ENCODE measurements at regions not wholly inside any gene's neighbourhood (a gene's known extent, or its start where the extent isn't known, plus 50 kb on each side); places are given as distances from the start of the nearest gene placed in this dataset.
"Not testable (repeated sequence)": the region's sequence is repeated elsewhere in the genome, so short reads cannot be mapped to it uniquely, and the experiment has no call there.

- no peak for DNase-seq (ENCODE audit: low read depth)
These were observed 147.6 kb upstream of the TMEM168 start for GRCh38 chr7:112937651-112938415.

DNA sequence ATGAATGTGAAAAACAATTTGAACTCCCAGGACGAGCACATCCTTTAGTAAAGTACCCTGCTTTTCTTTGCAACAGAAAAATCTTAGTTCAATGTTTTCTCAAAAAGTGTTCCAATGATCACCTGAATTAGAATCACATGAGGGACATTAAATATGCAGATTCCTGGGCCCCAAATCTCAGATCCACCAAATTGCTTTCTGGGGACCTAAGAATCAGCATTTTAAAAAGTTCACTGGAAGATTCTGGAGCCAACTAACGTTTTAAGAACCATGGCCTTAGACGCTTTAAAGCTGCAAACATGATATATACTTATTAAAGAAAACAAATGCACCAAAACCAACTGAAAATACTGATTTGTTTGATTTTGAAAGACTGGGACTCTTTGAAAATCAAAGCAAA lies 143.4 kb upstream of the TMEM168 start:
- DNase-seq (ENCODE audit: low read depth) = no peak

GRCh38 chr7:112930787-112931186 lies 140.6 kb upstream of the TMEM168 start:
- no peak for DNase-seq (ENCODE audit: low read depth)

GRCh38 chr7:112929421-112929820 lies 139.2 kb upstream of the TMEM168 start:
- no peak for DNase-seq (ENCODE audit: low read depth)

DNA sequence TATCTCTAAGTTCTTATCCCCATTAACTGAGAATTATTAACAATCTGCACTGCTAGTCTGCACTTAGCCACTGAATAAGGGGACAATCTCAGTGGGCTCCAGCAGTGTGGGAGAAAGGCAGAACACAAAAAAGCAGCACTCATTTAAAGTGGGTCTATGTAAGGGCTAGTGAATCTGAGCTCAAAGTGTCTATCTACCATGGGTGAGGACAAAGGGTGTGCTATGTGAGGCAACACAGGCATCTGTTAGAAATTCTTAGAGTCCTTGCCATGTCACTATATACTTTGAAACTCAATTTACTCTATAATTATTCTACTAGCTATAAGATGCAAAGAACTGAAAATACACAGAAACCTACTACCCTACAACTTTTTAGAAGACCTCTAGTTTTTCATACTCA lies 135.8 kb upstream of the TMEM168 start:
- DNase-seq (ENCODE audit: low read depth) = no peak

GRCh38 chr7:112922546-112922945 lies 132.4 kb upstream of the TMEM168 start:
- DNase-seq (ENCODE audit: low read depth) = not testable (repeated sequence)

GRCh38 chr7:112916431-112916830 lies 126.2 kb upstream of the TMEM168 start:
- not testable (repeated sequence) for DNase-seq (ENCODE audit: low read depth)

DNA sequence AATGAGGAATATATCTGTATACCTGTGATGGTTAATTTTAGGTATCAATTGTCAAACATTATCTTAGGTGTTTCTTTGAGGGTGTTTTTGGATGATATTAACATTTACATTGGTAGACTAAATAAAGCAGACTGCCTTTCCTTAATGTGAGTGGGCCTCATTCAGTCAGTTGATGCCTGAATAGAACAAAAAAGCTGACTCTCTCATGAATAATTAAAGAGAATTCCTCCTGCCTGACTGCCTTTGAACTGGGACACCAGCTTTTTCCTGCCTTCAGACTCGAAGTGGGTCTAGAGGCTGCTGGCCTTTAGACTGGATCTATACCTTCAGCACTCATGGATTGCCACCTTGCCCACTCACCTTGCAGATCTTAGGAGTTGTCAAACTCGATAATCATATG lies 117.9 kb upstream of the TMEM168 start:
- no peak for DNase-seq (ENCODE audit: low read depth)

- no peak for DNase-seq (ENCODE audit: low read depth)
These were observed 117.5 kb upstream of the TMEM168 start for GRCh38 chr7:112907658-112908057.

DNA sequence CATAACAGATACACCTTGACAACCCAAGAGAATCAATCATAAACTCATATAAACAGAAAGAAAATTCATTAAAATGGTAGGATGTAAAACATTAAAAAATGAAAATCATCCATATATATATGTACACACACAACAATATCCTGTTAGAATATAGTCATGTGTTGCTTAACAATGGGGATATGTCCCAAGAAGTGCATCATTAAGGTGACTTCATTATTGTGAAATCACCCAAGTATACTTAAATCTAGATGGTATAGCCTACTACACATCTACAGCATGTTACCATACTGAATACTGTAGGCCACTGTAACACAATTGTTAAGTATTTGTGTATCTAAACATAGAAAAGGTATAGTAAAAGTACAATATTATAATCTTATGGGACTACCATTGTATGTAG lies 115.8 kb upstream of the TMEM168 start:
- no peak for DNase-seq (ENCODE audit: low read depth)

- DNase-seq (ENCODE audit: low read depth) = no peak
These were observed 115.2 kb upstream of the TMEM168 start for GRCh38 chr7:112905413-112905812.

- DNase-seq (ENCODE audit: low read depth) = no peak
These were observed 108.5 kb upstream of the TMEM168 start for GRCh38 chr7:112898432-112899290.

DNA sequence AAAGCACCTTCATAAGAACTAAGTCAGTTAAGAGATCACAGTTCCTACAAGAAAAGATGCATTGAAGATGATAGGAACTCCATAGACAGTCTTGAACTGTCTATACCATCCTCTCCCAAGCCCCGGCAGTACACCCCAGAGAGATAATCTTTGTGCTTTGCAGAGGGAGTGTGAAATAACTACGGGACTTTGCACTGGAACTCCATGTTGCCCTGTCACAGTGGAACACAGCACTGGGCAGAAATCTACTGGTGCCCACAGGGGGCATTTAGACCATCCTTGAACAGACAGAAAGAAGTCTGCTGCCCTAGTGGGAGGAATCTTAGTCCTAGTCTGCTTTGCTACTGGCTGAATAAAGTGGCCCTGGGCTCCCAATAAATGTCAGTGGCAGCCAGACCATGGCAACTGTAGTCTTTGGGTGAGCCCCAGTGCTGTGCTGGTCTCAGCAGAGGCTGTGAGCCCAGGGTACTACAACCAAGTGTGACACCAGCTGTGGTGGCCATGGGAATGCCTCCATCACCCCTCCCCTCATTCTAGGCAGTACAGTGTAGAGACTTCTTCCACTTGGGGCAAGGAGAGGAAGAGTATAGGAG lies 107.7 kb upstream of the TMEM168 start:
- DNase-seq (ENCODE audit: low read depth) = no peak

- no peak for DNase-seq (ENCODE audit: low read depth)
These were observed 105.9 kb upstream of the TMEM168 start for GRCh38 chr7:112896026-112896601.

DNA sequence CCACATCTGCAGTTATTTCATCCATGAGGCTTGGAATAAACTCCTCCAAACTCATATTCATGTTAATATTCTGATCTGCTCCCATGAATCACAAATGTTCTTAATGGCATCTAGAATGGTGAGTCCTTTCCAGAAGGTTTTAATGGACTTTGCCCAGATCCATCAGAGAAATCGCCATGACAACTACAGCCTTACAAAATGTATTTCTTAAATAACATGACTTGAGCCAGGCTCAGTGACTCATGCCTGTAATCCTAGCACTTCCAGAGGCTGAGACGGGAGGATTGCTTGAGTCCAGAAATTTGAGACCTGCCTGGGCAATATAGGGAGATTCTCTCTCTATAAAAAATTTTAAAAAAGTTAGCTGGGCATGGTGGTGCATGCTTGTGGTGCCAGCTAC lies 102.1 kb upstream of the TMEM168 start:
- DNase-seq (ENCODE audit: low read depth) = no peak

DNA sequence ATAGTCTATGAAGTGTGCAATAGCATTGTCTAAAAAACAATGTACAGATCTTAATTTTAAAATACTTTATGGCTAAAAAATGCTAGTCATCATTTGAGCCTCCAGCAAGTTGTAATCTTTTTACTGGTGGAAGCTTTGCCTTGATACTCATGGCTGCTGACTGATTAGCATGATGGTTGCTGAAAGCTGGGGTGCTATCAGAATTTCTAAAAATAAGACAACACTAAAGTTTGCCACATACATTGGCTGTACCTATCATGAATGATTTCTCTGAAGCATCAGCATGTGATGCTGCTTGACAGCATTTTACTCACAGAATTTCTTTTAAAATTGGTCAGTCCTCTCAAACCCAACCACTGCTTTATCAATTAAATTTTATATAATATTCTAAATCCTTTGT lies 101.5 kb upstream of the TMEM168 start:
- DNase-seq (ENCODE audit: low read depth) = no peak

- no peak for DNase-seq (ENCODE audit: low read depth)
These were observed 99.7 kb upstream of the TMEM168 start for GRCh38 chr7:112889834-112890438.

GRCh38 chr7:112889268-112889667 lies 99.1 kb upstream of the TMEM168 start:
- no peak for DNase-seq (ENCODE audit: low read depth)

DNA sequence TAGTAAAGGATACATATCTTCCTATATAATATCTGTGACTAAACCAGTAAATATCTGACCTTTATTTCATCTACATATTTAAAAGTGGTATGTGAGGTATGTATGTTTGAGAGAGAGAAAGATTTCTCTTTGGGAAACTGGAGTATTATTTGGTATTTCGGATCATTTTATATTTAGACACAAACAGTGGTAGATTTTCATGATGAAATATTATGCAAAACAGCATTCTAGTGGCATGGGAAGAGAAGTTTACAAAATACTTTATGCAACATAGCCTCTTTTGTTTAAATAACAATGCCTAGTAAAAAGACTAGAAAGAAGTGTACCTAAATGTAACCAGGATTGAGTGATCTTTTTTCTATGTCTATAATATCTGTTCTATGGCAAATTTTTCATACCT lies 98.6 kb upstream of the TMEM168 start:
- no peak for DNase-seq (ENCODE audit: low read depth)

- DNase-seq (ENCODE audit: low read depth) = no peak
These were observed 97.8 kb upstream of the TMEM168 start for GRCh38 chr7:112887976-112888375.

DNA sequence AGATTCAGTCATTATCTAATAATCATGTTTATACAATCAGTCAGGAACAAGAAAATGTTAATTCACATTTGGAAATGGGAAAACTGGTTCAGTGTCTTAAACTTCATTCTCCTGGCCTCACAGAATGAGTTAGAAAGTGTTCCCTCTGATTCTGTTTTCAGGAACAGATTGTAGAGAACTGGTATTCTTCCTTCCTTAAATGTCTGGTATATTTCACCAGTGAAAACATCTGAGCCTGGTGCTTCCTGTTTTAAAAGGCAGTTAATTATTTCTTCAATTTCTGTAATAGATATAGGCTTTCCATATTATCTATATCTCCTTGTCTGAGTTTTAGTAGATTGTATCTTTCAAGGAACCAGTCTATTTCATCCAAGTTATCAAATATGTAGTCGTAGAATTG lies 97.1 kb upstream of the TMEM168 start:
- DNase-seq (ENCODE audit: low read depth) = no peak

DNA sequence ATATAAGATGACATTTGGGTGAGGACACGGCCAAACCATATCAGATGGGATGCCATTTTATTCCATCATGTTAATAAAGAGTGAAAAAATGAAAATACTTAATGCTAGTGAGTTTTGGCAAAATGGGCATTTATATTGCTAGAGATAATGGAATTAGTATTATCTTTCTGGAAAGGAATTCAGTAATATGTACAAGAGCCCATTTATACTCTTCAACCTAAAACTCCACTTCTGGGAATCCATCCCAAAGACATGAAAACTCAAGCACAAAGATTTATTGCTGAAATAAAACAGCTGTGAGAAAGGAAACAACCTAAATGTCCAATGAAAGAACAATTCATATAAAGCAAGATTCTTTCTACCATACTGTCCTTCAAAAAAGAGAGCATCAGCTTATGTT lies 96.0 kb upstream of the TMEM168 start:
- no peak for DNase-seq (ENCODE audit: low read depth)

Data from forelimb muscle (tissue), 1 donor.